GM21390 (cell line): ENCODE measurements at regions not wholly inside any gene's neighbourhood (a gene's known extent, or its start where the extent isn't known, plus 50 kb on each side); places are given as distances from the start of the nearest gene placed in this dataset.
"Not testable (repeated sequence)": the region's sequence is repeated elsewhere in the genome, so short reads cannot be mapped to it uniquely, and the experiment has no call there.

Experiments
- ATAC-seq: cut with Tn5 transposase; IDR thresholded peaks from one replicate; pipeline ENCODE4 v1.9.1; 2021; ENCODE audit not compliant: unreplicated experiment

- ATAC-seq = not testable (repeated sequence)
These were observed 232.2 kb upstream of the PRDM1 start for GRCh38 chr6:105853979-105854378.

GRCh38 chr6:105851606-105852005 is 234.5 kb upstream of the PRDM1 start:
- no peak for ATAC-seq

GRCh38 chr6:105851113-105851580 is 235.0 kb upstream of the PRDM1 start:
- ATAC-seq = no peak

- no peak for ATAC-seq
These were observed 235.6 kb upstream of the PRDM1 start for GRCh38 chr6:105850261-105851112.

GRCh38 chr6:105849746-105850145 is 236.4 kb upstream of the PRDM1 start:
- ATAC-seq = no peak

- no peak for ATAC-seq
These were observed 238.7 kb upstream of the PRDM1 start for GRCh38 chr6:105847433-105847832.

- no peak for ATAC-seq
These were observed 241.8 kb upstream of the PRDM1 start for GRCh38 chr6:105844275-105844883.

- no peak for ATAC-seq
These were observed 246.9 kb upstream of the PRDM1 start for GRCh38 chr6:105839266-105839665.

GRCh38 chr6:105838171-105838570 is 248.0 kb upstream of the PRDM1 start:
- no peak for ATAC-seq

- ATAC-seq = no peak
These were observed 249.2 kb upstream of the PRDM1 start for GRCh38 chr6:105836889-105837288.

- ATAC-seq = no peak
These were observed 249.8 kb upstream of the PRDM1 start for GRCh38 chr6:105836379-105836778.

GRCh38 chr6:105835373-105835772 is 250.8 kb upstream of the PRDM1 start:
- no peak for ATAC-seq

GRCh38 chr6:105833959-105834947 is 251.9 kb upstream of the PRDM1 start:
- ATAC-seq = no peak

GRCh38 chr6:105832313-105832761 is 253.8 kb upstream of the PRDM1 start:
- ATAC-seq = no peak

GRCh38 chr6:105831311-105832097 is 254.6 kb upstream of the PRDM1 start:
- no peak for ATAC-seq

- ATAC-seq = no peak
These were observed 260.9 kb upstream of the PRDM1 start for GRCh38 chr6:105825210-105825609.

GRCh38 chr6:105824732-105825131 is 261.4 kb upstream of the PRDM1 start:
- no peak for ATAC-seq

GRCh38 chr6:105821777-105822176 is 264.4 kb upstream of the PRDM1 start:
- no peak for ATAC-seq

- ATAC-seq = no peak
These were observed 265.1 kb upstream of the PRDM1 start for GRCh38 chr6:105821027-105821426.

GRCh38 chr6:105819745-105820144 is 266.4 kb upstream of the PRDM1 start:
- ATAC-seq = no peak
